ENCODE measurements at regions not wholly inside any gene's neighbourhood (a gene's known extent, or its start where the extent isn't known, plus 50 kb on each side); places are given as distances from the start of the nearest gene placed in this dataset.

- TF ChIP-seq ZFP3 (CRISPR knock-in tag; IDR thresholded peaks at IDR 0.05) = 0 out of 2 replicates have a peak, but pooled peaks have one; percentile 53
- TF ChIP-seq, protein P1, sequence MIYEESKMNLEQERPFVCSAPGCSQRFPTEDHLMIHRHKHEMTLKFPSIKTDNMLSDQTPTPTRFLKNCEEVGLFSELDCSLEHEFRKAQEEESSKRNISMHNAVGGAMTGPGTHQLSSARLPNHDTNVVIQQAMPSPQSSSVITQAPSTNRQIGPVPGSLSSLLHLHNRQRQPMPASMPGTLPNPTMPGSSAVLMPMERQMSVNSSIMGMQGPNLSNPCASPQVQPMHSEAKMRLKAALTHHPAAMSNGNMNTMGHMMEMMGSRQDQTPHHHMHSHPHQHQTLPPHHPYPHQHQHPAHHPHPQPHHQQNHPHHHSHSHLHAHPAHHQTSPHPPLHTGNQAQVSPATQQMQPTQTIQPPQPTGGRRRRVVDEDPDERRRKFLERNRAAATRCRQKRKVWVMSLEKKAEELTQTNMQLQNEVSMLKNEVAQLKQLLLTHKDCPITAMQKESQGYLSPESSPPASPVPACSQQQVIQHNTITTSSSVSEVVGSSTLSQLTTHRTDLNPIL (CRISPR knock-in tag; IDR thresholded peaks at IDR 0.05; ENCODE audit: low read depth) = no peak
- ATAC-seq = peak; percentile 72
Observed at GRCh38 chr15:39429898-39430357, 151.0 kb upstream of the THBS1 start.

DNA sequence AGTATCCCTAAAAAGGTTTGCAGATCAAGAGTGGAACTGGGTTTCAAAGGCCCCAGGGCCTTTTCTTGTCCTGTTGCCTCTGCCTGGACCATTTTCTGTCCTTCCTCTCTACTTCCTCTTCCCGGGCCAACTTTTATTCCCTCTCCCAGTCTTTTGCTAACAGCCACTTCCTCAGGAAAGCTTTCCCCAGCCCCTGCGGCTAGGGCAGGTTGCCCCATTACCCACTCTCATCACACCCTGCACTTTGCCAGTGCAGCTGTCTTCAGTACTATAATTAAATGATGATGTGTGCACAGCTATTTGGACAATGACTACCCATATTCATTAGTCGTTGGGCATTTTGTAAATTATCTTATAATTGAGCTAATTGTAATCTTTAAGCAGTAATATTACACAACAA is 150.5 kb upstream of the THBS1 start:
- ATAC-seq = no peak
- TF ChIP-seq TOX (CRISPR knock-in tag; IDR thresholded peaks at IDR 0.05; ENCODE audit: borderline replicate concordance) (no peak), ZNF70 (CRISPR knock-in tag; IDR thresholded peaks at IDR 0.05) (no peak), ZFP3 (CRISPR knock-in tag; IDR thresholded peaks at IDR 0.05) (no peak), ZNF565 (CRISPR knock-in tag; conservative IDR thresholded peaks at IDR 0.05; ENCODE audit: low read depth) (no peak)

- ATAC-seq = no peak
- TF ChIP-seq TCF4 (CRISPR knock-in tag; IDR thresholded peaks at IDR 0.05; ENCODE audit: borderline replicate concordance) (no peak), TOX (CRISPR knock-in tag; IDR thresholded peaks at IDR 0.05; ENCODE audit: borderline replicate concordance) (no peak), BACH2 (CRISPR knock-in tag; IDR thresholded peaks at IDR 0.05; ENCODE audit: borderline replicate concordance) (no peak), PPARA (CRISPR knock-in tag; IDR thresholded peaks at IDR 0.05; ENCODE audit: borderline replicate concordance) (no peak), ZNF70 (CRISPR knock-in tag; IDR thresholded peaks at IDR 0.05) (no peak), ZFP30 (CRISPR knock-in tag; IDR thresholded peaks at IDR 0.05) (no peak), ZNF8 (CRISPR knock-in tag; IDR thresholded peaks at IDR 0.05) (no peak), PATZ1 (CRISPR knock-in tag; IDR thresholded peaks at IDR 0.05; ENCODE audit: borderline replicate concordance) (no peak), OSR1 (CRISPR knock-in tag; IDR thresholded peaks at IDR 0.05) (no peak), POU6F1 (CRISPR knock-in tag; IDR thresholded peaks at IDR 0.05; ENCODE audit: borderline replicate concordance, low read depth) (no peak)
Observed at GRCh38 chr15:39431376-39431775, 149.5 kb upstream of the THBS1 start.

DNA sequence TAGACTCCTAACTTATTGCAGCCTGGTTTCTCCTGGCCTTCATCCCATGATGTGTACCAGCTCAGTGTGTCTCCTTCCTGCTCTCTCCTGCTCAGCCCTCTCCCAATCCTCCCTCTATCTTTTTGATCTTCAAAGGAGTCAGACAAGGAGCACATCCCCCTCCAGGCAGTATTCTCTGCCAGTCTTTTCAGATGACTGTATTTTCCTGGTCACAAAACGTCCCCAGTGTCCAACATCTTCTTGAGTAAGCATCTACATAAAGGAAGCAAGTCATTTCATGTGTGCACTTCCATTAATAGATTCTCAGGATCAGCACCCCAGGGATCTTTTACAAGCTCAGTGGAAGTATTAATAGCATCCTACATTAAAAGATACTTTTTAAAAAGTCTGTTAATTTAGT is 148.9 kb upstream of the THBS1 start:
- no peak for ATAC-seq
- no peak for TF ChIP-seq OSR1 (CRISPR knock-in tag; IDR thresholded peaks at IDR 0.05)
- TF ChIP-seq ZNF8 (CRISPR knock-in tag; IDR thresholded peaks at IDR 0.05) = no peak
- TF ChIP-seq PPARA (CRISPR knock-in tag; IDR thresholded peaks at IDR 0.05; ENCODE audit: borderline replicate concordance) = no peak
- no peak for TF ChIP-seq ARNTL (CRISPR knock-in tag; IDR thresholded peaks at IDR 0.05; ENCODE audit: borderline replicate concordance, low read depth)
- TF ChIP-seq ISL1 (CRISPR knock-in tag; IDR thresholded peaks at IDR 0.05) = no peak
- TF ChIP-seq TOX (CRISPR knock-in tag; IDR thresholded peaks at IDR 0.05; ENCODE audit: borderline replicate concordance) = no peak
- TF ChIP-seq, protein P2, sequence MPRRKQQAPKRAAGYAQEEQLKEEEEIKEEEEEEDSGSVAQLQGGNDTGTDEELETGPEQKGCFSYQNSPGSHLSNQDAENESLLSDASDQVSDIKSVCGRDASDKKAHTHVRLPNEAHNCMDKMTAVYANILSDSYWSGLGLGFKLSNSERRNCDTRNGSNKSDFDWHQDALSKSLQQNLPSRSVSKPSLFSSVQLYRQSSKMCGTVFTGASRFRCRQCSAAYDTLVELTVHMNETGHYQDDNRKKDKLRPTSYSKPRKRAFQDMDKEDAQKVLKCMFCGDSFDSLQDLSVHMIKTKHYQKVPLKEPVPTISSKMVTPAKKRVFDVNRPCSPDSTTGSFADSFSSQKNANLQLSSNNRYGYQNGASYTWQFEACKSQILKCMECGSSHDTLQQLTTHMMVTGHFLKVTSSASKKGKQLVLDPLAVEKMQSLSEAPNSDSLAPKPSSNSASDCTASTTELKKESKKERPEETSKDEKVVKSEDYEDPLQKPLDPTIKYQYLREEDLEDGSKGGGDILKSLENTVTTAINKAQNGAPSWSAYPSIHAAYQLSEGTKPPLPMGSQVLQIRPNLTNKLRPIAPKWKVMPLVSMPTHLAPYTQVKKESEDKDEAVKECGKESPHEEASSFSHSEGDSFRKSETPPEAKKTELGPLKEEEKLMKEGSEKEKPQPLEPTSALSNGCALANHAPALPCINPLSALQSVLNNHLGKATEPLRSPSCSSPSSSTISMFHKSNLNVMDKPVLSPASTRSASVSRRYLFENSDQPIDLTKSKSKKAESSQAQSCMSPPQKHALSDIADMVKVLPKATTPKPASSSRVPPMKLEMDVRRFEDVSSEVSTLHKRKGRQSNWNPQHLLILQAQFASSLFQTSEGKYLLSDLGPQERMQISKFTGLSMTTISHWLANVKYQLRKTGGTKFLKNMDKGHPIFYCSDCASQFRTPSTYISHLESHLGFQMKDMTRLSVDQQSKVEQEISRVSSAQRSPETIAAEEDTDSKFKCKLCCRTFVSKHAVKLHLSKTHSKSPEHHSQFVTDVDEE (CRISPR knock-in tag; IDR thresholded peaks at IDR 0.05) = no peak
- no peak for TF ChIP-seq ZC3H10 (CRISPR knock-in tag; IDR thresholded peaks at IDR 0.05)
- no peak for TF ChIP-seq PATZ1 (CRISPR knock-in tag; IDR thresholded peaks at IDR 0.05; ENCODE audit: borderline replicate concordance)
